Neural progenitor cell (in vitro differentiated cells): ENCODE measurements at regions not wholly inside any gene's neighbourhood (a gene's known extent, or its start where the extent isn't known, plus 50 kb on each side); places are given as distances from the start of the nearest gene placed in this dataset.

Experiments
- DNase-seq: peaks from one replicate; pipeline ENCODE4 v3.0.0-alpha.2; 2016; ENCODE audit warnings: low spot score
- H2AFZ ChIP-seq: fragments of 200-600 bp; sonication (generic); replicated peaks from 2 replicates; pipeline ENCODE4 v1.6.1; 2016; ENCODE audit warnings: antibody characterized with exemption
- H3F3A ChIP-seq: fragments of 200-600 bp; sonication (generic); 2 replicates; pipeline ENCODE4 v1.6.1; 2016; ENCODE audit warnings: antibody characterized with exemption, low read depth
- H3K27ac ChIP-seq: fragments of 200-600 bp; sonication (generic); 2 replicates; pipeline ENCODE4 v1.5.1; 2016; ENCODE audit warnings: mild to moderate bottlenecking
- H3K27me3 ChIP-seq: fragments of 200-600 bp; sonication (generic); 2 replicates; pipeline ENCODE4 v1.6.1; 2016; ENCODE audit warnings: mild to moderate bottlenecking, moderate library complexity
- H3K36me3 ChIP-seq: fragments of 200-600 bp; sonication (generic); 2 replicates; pipeline ENCODE4 v1.5.1; 2016
- H3K4me1 ChIP-seq: fragments of 200-600 bp; sonication (generic); 2 replicates; pipeline ENCODE4 v1.6.1; 2016; ENCODE audit warnings: mixed run types
- H3K4me2 ChIP-seq: fragments of 200-600 bp; sonication (generic); 2 replicates; pipeline ENCODE4 v1.6.1; 2016
- H3K4me3 ChIP-seq: fragments of 200-600 bp; sonication (generic); 2 replicates; pipeline ENCODE4 v1.5.1; 2016
- H3K79me2 ChIP-seq: fragments of 200-600 bp; sonication (generic); 2 replicates; pipeline ENCODE4 v1.6.1; 2016; ENCODE audit warnings: low read depth
- H3K9ac ChIP-seq: fragments of 200-600 bp; sonication (generic); 2 replicates; pipeline ENCODE4 v1.6.1; 2016
- H3K9me3 ChIP-seq: fragments of 200-600 bp; sonication (generic); 2 replicates; pipeline ENCODE4 v1.5.1; 2016; ENCODE audit warnings: low read depth
- H4K20me1 ChIP-seq: fragments of 200-600 bp; sonication (generic); 2 replicates; pipeline ENCODE4 v1.6.1; 2016; ENCODE audit warnings: low read depth
- H3K27ac Mint-ChIP-seq: 3 replicates; pipeline ENCODE4 v1.8.0; 2021; ENCODE audit warnings: mixed read lengths
- H3K27me3 Mint-ChIP-seq: 2 replicates; pipeline ENCODE4 v1.8.0; 2022; ENCODE audit warnings: low read depth, mild to moderate bottlenecking, inconsistent platforms, moderate library complexity, mixed read lengths; ENCODE audit not compliant: insufficient read depth
- H3K36me3 Mint-ChIP-seq: 3 replicates; pipeline ENCODE4 v1.8.0; 2021; ENCODE audit warnings: mixed read lengths
- H3K4me1 Mint-ChIP-seq: 3 replicates; pipeline ENCODE4 v1.8.0; 2021; ENCODE audit warnings: mixed read lengths
- H3K4me3 Mint-ChIP-seq: 3 replicates; pipeline ENCODE4 v1.8.0; 2021; ENCODE audit warnings: mild to moderate bottlenecking, moderate library complexity, mixed read lengths
- H3K9me3 Mint-ChIP-seq: 3 replicates; pipeline ENCODE4 v1.8.0; 2020; ENCODE audit warnings: mixed read lengths
- CTCF ChIP-seq: fragments of 200-600 bp; sonication (generic); IDR thresholded peaks from 2 replicates; pipeline ENCODE4 v1.5.1; 2017; ENCODE audit warnings: antibody characterized with exemption, mild to moderate bottlenecking
- EZH2 ChIP-seq: fragments of 200-600 bp; sonication (generic); IDR thresholded peaks from 2 replicates; pipeline ENCODE4 v1.6.1; 2017; ENCODE audit warnings: antibody characterized with exemption, mild to moderate bottlenecking, moderate library complexity
- EZH2phosphoT487 ChIP-seq: fragments of 200-600 bp; sonication (generic); IDR thresholded peaks from 2 replicates; pipeline ENCODE4 v1.6.1; 2017; ENCODE audit warnings: antibody characterized with exemption

- Histone ChIP-seq H3K4me1 (peaks cover 6% of the 10 kb centered on the region), H3K27ac (no peak overlapping the region), H3K4me2 (no peak overlapping the region), H4K20me1 (no peaks in the 10 kb centered on the region), H3F3A (no peaks in the 10 kb centered on the region), H3K79me2 (no peaks in the 10 kb centered on the region), H3K9me3 (no peaks in the 10 kb centered on the region), H2AFZ (no peak overlapping the region), H3K27me3 (no peaks in the 10 kb centered on the region), H3K9ac (no peak overlapping the region), H3K4me3 (no peak overlapping the region), H3K36me3 (no peaks in the 10 kb centered on the region)
- Mint-ChIP-seq H3K4me1 (peaks cover 30% of the 10 kb centered on the region), H3K36me3 (no peaks in the 10 kb centered on the region), H3K4me3 (no peak overlapping the region), H3K9me3 (no peaks in the 10 kb centered on the region), H3K27me3 (peaks cover 5% of the 10 kb centered on the region), H3K27ac (no peak overlapping the region)
- no peak for TF ChIP-seq EZH2
- TF ChIP-seq CTCF: no peak
- TF ChIP-seq EZH2phosphoT487: no peak
- DNase-seq: no peak
Measured at GRCh38 chr11:19644316-19644715, 68.3 kb upstream of the NAV2 start.

- H4K20me1 ChIP-seq: no peaks in the 10 kb centered on the region
- TF ChIP-seq EZH2phosphoT487: no peak
- no peak for TF ChIP-seq EZH2
- no peak for TF ChIP-seq CTCF
- Mint-ChIP-seq H3K4me3 (no peak overlapping the region), H3K9me3 (no peaks in the 10 kb centered on the region), H3K27ac (peak overlapping the region; percentile 52), H3K27me3 (peaks cover 4% of the 10 kb centered on the region), H3K4me1 (peaks cover 18% of the 10 kb centered on the region), H3K36me3 (no peaks in the 10 kb centered on the region)
- H3K4me3 ChIP-seq: no peak overlapping the region
- H3F3A ChIP-seq: no peaks in the 10 kb centered on the region
- peak overlapping the region; percentile 14 for H2AFZ ChIP-seq
- H3K27me3 ChIP-seq: no peaks in the 10 kb centered on the region
- H3K36me3 ChIP-seq: no peaks in the 10 kb centered on the region
- no peak for DNase-seq
- H3K4me2 ChIP-seq: no peak overlapping the region
- no peak overlapping the region for H3K9ac ChIP-seq
- peaks cover 6% of the 10 kb centered on the region for H3K4me1 ChIP-seq
- no peaks in the 10 kb centered on the region for H3K9me3 ChIP-seq
- no peaks in the 10 kb centered on the region for H3K79me2 ChIP-seq
- H3K27ac ChIP-seq: no peak overlapping the region
Measured at GRCh38 chr11:19642185-19643158, 70.2 kb upstream of the NAV2 start.

GRCh38 chr11:19639603-19640105 is 73.0 kb upstream of the NAV2 start:
- Histone ChIP-seq H3K4me3 (no peak overlapping the region), H3F3A (no peaks in the 10 kb centered on the region), H3K9me3 (no peaks in the 10 kb centered on the region), H3K4me1 (peaks cover 6% of the 10 kb centered on the region), H2AFZ (no peak overlapping the region), H3K79me2 (no peaks in the 10 kb centered on the region), H3K36me3 (no peaks in the 10 kb centered on the region), H4K20me1 (no peaks in the 10 kb centered on the region), H3K9ac (no peak overlapping the region), H3K27ac (no peak overlapping the region), H3K4me2 (no peak overlapping the region), H3K27me3 (no peaks in the 10 kb centered on the region)
- DNase-seq: no peak
- Mint-ChIP-seq H3K9me3 (peaks cover 8% of the 10 kb centered on the region), H3K27ac (no peak overlapping the region), H3K36me3 (no peaks in the 10 kb centered on the region), H3K4me3 (no peak overlapping the region), H3K27me3 (peaks cover 2% of the 10 kb centered on the region), H3K4me1 (peaks cover 18% of the 10 kb centered on the region)
- TF ChIP-seq CTCF: no peak
